ENCODE measurements at regions not wholly inside any gene's neighbourhood (a gene's known extent, or its start where the extent isn't known, plus 50 kb on each side); places are given as distances from the start of the nearest gene placed in this dataset.
"Not testable (repeated sequence)": the region's sequence is repeated elsewhere in the genome, so short reads cannot be mapped to it uniquely, and the experiment has no call there.

DNA sequence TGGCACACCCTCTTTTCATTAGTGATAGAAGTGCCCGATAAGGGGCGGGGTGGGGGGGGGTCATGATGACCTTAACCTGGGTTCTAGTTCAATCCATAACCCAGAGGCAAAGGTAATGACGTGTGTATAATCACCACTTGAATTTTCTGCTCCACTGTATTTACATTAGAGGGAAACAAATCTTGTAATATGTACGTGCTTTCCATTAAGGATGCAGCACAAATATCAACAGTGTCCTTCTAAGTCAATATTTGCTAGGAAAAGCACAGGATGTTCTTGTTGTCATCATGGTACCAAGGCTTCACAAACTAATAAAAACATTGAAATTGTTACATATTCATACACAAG lies 121.2 kb upstream of the SLC38A2 start:
- DNase-seq (ENCODE audit: low read depth in 2 of 3, low spot score in 1 of 3): no peak

DNA sequence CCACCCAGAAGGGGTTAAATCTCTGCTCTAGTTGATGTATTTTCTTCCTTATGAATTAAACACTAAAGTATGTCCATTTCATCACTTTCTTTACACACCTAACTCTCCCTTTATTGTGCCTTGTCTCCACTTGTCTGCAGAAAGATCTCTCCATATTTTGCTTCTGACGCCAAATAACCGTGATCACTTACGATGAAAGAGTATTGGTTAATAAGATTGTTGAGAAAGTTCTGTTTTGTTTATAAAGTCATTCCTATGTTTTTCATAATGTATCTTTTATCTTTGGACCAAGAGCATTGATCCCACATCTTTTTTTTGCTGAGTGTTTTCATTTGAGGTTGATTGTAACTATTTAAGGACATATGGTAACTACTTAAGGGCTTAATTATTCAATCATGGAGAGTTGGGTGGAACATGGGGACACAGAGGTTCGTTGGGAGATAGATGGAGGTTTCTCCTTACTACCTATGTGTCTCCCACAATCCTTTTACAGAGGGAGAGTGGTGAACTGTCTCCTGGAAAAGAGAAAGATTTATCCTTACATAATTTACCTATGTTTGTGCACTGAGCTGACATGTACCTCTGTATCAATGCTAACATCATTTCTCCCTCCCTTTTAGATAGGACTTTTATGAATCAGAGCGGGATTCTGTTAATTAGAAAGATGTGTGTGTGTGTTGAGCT lies 120.7 kb upstream of the SLC38A2 start:
- DNase-seq (ENCODE audit: low read depth in 2 of 3, low spot score in 1 of 3): no peak

DNA sequence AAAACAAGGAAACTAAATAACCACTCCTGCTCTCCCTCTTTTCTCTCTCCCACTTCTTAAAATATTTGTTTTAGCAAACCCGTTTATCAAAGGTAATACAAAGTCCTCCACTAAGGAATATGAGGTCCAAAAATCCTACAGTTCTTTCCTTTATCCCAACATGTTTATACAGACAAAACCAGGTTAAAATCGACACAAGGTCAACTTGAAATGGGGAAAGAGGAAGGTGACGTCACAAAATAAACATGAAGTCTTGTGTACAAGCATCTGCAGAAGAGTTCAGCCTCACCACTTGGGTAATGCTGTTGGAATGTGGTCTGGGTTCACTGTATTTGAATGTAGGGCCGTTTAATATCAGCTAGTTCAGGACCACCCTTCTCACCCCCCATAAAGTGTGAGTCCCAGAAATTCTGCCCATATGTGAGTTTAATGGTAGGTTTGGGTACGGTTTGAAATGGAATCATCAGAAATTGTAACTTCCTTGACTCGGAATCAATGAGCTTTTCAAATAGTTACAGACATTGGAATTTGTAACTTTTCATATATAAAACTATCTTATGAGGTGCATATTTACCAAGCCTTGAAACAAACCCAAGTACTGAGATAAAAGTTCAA lies 120.0 kb upstream of the SLC38A2 start:
- DNase-seq (ENCODE audit: low read depth in 2 of 3, low spot score in 1 of 3): no peak

DNA sequence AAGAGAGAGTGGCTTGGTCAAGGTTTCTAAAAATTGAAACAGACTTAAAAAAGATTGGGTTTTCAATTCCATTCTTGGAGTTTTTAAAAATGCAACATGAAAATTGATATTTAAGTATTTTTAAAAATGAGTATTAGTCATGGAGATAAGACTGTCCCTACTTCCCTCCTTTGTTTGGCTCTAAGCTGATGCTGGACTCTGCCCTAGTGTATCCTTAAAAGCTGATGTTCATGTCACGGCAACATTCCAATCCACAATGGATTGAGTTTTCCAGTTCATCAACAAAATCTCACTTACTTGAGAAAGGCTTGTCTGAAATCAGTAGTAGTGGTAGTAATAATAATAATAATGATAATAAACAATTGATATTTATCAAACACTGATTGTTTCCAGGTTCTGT lies 119.0 kb upstream of the SLC38A2 start:
- DNase-seq (ENCODE audit: low read depth in 2 of 3, low spot score in 1 of 3): no peak

DNA sequence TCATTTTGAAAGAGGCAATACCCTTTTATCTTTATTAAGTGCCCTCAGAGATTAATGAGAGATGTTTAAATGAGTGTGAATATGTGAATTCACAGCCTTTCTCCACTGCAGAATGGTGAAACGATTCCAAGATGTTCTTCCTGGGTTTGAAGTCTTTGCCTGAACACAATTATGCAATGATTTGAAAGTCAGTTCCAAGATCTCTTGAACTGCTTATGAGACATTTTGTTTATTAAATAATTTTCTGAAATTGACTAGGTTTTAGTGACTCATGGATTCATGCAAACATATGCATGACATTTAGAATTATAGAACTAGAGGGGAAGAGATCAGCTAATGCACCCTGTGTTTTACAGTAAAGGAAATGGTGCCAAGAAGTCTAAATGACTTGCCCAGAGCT lies 118.1 kb upstream of the SLC38A2 start:
- no peak for DNase-seq (ENCODE audit: low read depth in 2 of 3, low spot score in 1 of 3)

DNA sequence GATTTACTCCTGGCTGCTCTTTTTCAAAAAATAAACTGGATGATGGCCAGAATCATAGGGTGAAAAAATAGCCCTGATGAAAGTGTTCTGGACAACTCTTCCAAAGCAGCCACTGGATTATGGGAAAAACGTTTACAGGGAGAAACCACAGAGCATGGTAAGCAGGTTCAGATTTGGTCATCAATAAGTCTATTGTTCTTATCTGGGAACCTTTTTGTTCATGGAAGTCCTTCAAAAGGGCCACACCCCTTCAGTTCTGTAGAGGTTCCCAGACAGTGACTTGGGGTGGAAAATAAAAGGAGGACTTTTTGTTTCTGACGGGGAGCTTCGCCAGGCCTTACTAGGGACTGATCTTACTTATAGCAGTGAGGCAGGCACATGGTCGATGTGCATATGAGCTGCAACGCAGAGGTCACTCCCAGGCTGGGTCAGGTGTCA lies 117.4 kb upstream of the SLC38A2 start:
- DNase-seq (ENCODE audit: low read depth in 2 of 3, low spot score in 1 of 3): no peak

DNA sequence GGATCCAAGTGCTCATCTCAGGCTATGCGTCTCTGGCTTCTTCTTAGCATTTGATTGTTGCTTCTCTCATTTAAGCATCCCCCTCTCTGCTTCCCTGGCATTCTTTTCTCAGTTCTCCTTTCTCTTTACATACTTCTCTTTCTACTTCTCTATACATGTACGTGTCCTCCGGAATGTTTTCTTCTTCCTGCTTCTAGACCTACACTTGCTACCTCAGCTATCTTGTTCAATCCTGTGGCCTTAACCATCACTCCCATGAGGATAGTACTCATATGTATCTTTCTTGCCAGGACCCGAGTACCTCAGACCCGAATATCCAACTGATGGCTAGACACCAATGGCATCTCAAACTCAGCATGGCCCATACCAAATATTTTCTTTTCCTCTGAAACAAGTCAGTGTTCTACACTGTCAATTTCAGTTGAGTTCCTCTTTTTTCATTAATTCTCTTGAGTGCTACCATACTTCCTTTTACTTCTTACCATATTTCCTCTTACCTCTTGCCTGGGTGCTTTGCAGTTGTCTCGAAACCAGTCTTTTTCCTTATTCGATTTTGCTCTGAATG lies 115.1 kb upstream of the SLC38A2 start:
- no peak for DNase-seq (ENCODE audit: low read depth in 2 of 3, low spot score in 1 of 3)

DNA sequence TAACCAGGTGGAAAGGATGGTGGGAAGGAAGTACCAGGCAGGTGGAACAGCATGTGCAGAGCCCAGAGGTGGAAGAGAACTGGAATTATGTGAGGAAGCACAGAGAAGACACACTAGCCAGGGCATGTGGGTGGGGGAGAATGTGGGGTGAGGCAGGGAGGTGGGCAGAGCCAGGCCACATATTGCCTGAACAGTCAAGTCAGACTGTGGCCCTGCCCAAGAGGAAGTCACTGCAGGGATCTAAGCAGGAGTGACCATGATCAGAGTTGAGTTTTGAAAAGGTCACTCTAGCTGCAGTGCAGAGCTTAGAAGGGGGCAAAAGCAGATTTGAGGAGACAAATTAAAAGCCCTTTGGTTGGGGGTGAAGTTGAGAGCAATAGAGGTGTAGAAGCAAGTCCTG lies 114.0 kb upstream of the SLC38A2 start:
- no peak for DNase-seq (ENCODE audit: low read depth in 2 of 3, low spot score in 1 of 3)

DNA sequence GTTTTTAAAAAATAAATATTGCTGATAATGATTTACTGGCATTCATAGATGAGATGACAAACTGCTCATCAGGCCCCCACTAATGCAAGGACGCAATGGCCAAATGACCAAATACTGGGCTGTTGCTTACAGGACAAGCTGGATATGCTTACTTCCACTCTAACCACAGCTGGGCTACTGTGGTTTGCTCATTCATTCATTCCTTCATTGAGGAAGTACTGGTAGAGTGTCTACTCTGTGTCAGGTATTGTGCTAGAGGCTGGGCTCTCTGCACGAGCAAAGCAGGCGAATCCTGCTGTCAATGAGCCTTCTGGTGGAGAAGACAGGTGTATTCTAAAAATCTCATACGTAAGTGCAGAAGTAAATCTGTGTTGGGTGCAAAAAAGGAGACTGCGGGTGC lies 113.3 kb upstream of the SLC38A2 start:
- no peak for DNase-seq (ENCODE audit: low read depth in 2 of 3, low spot score in 1 of 3)

DNA sequence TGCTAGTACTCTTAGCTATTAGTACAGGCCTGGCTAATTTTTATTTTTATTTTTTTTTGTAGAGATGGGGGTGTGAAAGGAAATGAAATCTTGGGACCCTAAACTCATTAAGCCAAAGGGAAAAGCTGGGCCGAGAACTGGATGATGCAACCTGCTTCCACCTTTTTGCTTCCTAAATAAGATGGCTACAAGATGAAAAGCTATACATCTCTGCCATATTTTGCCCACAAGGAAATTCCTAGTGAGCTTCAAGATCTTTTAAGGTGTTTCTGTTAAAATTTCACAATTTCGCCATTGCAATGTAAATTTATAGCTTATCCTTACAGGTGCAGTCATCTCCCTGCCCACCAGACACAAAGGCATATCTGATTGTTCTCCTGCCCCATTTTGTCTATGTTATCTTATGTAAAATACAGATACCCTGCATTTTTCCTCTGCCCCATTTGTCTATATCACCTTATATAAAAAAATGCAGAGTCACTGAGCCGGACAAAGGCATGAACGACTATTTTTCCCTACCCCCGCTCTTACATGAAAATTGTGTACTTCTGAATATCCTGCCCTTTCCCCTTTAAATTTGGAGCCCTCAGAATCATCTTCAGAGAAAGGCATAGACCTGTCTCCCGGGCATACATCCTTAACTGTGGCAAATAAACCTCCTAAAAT lies 112.0 kb upstream of the SLC38A2 start:
- no peak for DNase-seq (ENCODE audit: low read depth in 2 of 3, low spot score in 1 of 3)

DNA sequence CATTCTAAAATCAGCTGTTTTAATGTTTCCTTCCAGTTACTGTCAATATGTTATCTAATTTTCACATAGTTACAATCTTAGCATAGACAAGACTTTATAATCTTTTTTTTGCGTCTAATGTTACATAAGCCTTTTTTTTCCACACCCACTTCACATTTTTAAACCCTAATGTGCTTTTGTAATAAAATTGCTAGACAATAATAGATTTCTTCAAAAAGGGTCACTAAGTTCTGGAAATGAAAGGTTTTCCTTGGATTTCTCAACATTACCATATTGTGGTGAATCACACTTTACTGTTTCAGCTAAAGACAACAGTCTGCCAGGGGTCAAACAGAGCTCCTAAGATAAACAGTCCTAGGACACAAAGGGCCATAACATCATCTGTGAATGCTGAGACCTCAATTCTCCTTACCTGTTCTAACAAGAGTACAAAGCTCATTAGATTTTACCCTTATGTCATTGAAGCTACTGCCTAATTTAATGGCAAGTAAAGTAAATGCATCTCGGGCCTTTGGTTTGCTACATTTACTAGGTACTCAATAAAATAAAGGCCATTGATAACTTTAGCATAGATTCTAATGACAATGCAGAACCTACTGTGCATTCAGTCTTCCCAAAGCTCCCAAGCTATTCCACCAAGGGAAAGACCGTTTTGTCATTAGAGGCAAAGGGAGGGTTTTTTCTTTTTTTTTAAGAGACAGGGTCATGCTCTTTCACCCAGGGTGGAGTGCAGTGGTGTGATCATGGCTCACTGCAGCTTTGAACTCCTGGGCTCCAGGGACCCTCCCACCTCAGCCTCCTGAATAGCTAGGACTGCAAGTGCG lies 111.2 kb upstream of the SLC38A2 start:
- DNase-seq (ENCODE audit: low read depth in 2 of 3, low spot score in 1 of 3): no peak

DNA sequence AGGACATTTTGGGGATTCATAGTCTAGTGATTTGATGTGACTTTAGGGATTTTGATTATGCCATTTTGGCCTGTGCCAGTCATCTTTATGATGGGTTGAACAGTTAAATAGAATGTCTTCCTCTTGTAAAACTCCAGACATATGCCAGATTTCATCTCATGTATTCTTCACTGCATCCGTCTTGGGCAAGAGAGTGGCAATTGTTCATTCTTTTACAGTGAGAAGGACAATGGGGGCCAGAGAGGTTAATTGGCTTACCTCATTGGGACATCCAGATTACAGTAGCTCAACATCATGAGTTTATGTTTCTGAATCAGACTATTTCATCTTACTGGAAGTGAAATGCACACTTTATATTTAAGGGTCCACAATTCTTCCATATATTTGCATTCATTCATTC lies 108.2 kb upstream of the SLC38A2 start:
- DNase-seq (ENCODE audit: low read depth in 2 of 3, low spot score in 1 of 3): no peak

DNA sequence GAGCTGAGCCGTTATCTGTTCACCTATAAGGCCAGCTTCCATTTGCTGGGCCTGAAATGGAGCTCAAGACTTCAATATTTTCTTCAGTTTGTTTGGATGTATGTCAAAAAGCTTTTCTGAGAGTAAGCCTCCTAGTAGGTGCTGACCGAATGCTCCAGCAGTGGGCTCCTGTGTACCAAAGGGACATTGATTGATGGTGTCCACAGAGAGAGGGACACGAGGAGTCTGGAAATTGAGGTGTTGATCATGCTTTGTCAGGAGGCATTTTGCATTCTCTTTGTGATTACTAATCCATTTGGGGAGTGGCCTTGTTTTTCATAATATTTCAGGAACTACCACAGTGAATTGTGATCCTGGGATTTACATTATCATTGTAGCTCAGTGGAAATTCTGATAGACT lies 107.7 kb upstream of the SLC38A2 start:
- no peak for DNase-seq (ENCODE audit: low read depth in 2 of 3, low spot score in 1 of 3)

DNA sequence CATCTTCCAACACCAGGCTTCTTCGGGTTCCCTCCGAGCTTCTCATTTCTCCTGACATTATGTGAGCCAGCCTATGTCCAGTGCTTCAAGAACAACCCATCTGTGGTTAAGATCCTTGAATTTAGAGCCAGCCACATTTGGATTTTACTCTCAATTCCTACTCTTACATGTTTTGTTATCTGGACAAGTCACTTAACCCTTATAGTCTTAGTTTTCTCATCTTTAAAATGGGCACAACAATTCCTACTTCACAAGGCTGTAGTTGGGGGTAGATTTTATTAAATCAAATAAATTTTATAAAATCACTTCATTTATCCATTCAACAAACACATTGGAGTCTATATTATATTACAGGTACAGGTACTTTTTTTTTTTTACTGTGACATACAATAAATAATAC lies 105.5 kb upstream of the SLC38A2 start:
- no peak for DNase-seq (ENCODE audit: low read depth in 2 of 3, low spot score in 1 of 3)

DNA sequence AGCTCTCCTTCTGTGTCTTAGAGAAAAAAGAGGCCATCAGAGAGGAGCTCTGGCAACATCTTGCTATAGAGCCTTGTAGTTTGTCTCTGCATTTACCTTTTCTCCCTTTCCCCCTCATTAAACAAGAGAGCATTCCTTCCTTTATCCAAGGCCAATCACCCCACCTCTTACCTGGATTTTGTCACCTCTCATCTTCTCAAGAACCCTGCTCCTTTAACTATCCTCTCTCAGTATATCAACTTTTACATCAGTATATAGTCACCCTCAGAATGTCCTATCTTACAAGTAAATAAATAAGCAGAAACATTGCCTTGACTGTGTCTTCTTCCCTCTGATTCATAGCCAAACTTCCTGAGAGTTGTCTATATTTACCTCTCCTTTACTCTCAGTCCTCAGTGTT lies 105.0 kb upstream of the SLC38A2 start:
- DNase-seq (ENCODE audit: low read depth in 2 of 3, low spot score in 1 of 3): no peak

DNA sequence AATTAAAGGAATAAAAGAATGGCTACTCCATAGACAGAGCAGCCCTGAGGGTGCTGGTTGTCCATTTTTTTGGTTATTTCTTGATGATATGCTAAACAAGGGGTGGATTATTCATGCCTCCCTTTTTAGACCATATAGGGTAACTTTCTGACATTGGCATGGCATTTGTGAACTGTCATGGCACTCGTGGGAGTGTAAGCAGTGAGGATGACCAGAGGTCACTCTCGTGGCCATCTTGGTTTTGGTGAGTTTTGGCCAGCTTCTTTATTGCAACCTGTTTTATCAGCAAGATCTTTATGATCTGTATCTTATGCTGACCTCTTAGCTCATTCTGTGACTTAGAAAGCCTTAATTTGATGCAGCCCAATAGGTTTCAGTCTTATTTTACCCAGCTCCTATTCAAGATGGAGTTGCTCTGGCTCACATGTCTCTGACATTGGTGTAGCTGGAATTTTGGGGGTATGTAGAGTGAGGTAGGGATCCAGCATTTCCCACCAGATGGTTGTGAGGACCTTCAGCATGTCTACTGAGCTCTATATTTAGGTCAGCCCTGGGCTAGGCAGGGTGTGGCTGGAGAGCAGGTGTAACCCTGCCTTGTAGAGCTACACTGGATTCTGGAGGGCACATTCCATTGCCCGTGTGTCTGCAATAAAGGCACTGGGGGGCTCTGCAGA lies 103.5 kb upstream of the SLC38A2 start:
- no peak for DNase-seq (ENCODE audit: low read depth in 2 of 3, low spot score in 1 of 3)

DNA sequence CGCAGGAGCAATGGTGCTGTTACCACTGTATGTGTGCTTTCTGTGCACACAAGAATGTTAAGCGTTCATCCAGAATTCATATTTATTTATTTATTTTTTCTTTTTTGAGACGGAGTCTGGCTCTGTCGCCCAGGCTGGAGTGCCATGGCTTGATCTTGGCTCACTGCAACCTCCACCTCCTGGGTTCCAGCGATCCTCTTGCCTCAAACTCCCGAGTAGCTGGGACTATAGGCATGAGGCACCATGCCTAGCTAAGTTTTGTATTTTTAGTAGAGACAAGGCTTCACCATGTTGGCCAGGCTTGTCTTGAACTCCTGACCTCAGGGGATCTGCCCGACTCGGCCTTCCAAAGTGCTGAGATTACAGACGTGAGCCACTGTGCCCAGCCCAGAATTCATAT lies 101.8 kb upstream of the SLC38A2 start:
- not testable (repeated sequence) for DNase-seq (ENCODE audit: low read depth in 2 of 3, low spot score in 1 of 3)

DNA sequence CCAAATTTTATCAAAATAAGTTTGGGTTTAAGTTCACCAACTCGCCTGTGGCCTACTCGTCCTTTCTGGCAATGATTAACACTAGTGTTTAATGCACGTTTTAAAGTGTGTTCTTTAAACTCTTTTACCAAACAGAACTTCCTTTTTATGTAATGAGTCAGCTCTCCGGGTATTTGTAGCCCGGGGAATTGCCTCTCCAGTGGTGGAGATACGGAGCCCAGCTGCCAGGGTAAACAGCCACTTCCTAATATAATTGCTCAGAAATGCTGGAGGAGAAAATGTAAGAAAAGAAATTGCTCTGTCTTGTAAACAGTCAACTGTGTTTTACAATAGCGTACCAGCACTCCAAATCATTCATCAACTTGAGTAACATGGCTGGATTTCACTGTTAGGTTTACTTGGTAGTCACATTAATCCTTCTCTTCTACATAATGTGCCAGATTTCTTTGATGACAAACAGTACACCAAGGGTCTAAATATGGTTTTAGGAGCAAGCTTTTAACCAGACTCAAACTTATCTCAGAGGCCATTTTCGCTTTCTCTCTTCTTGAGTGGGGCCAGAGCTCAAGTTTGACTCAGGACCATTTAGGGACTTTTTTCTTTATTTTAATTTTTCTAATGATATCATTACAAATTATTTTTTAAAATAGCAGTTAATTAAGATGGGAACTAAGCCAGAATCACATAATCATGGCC lies 101.2 kb upstream of the SLC38A2 start:
- no peak for DNase-seq (ENCODE audit: low read depth in 2 of 3, low spot score in 1 of 3)

DNA sequence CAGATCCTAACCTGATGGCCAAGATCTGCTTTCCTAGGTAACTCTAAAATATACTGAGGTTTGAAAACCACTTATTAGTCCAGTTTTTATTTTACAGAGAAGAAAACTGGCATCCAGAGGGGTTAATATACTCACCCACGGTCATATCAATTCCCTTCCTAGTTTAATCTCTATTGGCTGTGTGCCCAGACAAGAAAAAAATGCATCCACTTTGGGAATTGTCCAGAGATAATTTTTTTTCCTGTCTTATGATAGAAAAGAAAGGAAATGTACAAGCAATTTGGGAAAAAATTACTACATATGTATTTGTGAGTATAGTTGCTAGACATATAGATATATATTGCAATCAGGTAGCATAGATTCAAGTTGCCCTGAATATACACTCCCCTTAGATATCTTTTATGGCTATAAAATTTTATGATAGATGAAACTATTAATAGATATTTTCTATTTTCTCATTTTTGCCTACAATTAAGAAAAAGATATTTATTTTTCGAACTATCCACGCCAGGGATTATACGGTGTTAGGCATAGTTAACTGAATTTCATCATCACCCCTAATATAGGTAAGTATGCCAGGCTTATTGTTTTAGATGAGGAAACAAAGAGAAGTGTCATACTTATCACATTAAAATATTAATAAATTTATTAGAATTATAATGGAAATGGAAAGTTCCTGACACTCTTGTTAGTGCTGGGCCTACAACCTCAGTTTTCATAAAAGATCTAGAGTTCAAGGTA lies 100.5 kb upstream of the SLC38A2 start:
- no peak for DNase-seq (ENCODE audit: low read depth in 2 of 3, low spot score in 1 of 3)
